Naive B cell (primary cell): ENCODE measurements at regions not wholly inside any gene's neighbourhood (a gene's known extent, or its start where the extent isn't known, plus 50 kb on each side); places are given as distances from the start of the nearest gene placed in this dataset.
A peak's percentile ranks its signal among the peaks of the same experiment; 100 is the strongest.

Experiments
- ATAC-seq, 2 donors: fragments of 150-1000 bp; cut with Tn5 transposase; 2 replicates each; pipeline ENCODE4 v1.10.0; 2021; ENCODE audit warnings: low read depth in 2 of 2, mild to moderate bottlenecking in 2 of 2, moderate library complexity in 2 of 2
- DNase-seq: peaks from one replicate; pipeline ENCODE4 v3.0.0; 2022
- H3K27ac Mint-ChIP-seq, 6 donors: one replicate each; pipeline ENCODE4 v1.8.0; 2020 to 2022; ENCODE audit warnings: mild to moderate bottlenecking in 6 of 6, mixed read lengths in 6 of 6, moderate library complexity in 5 of 6, inconsistent platforms in 2 of 6
- H3K27me3 Mint-ChIP-seq, 3 donors: one replicate each; pipeline ENCODE4 v1.8.0; 2021 to 2022; ENCODE audit warnings: mixed read lengths in 3 of 3, mild to moderate bottlenecking in 1 of 3
- H3K36me3 Mint-ChIP-seq, 2 donors: one replicate each; pipeline ENCODE4 v1.8.0; 2020 to 2022; ENCODE audit warnings: mixed read lengths in 2 of 2, inconsistent platforms in 1 of 2, mild to moderate bottlenecking in 1 of 2
- H3K4me1 Mint-ChIP-seq, 3 donors: one replicate each; pipeline ENCODE4 v1.8.0; 2020 to 2022; ENCODE audit warnings: mixed read lengths in 3 of 3, inconsistent platforms in 1 of 3, mild to moderate bottlenecking in 1 of 3, moderate library complexity in 1 of 3
- H3K4me3 Mint-ChIP-seq, 8 donors: one replicate each; pipeline ENCODE4 v1.8.0; 2020 to 2022; ENCODE audit warnings: mild to moderate bottlenecking in 8 of 8, mixed read lengths in 8 of 8, moderate library complexity in 8 of 8, inconsistent platforms in 2 of 8
- H3K9me3 Mint-ChIP-seq, 7 donors: one replicate each; pipeline ENCODE4 v1.8.0; 2020 to 2022; ENCODE audit warnings: mixed read lengths in 7 of 7, mild to moderate bottlenecking in 5 of 7, inconsistent platforms in 2 of 7, moderate library complexity in 1 of 7

DNA sequence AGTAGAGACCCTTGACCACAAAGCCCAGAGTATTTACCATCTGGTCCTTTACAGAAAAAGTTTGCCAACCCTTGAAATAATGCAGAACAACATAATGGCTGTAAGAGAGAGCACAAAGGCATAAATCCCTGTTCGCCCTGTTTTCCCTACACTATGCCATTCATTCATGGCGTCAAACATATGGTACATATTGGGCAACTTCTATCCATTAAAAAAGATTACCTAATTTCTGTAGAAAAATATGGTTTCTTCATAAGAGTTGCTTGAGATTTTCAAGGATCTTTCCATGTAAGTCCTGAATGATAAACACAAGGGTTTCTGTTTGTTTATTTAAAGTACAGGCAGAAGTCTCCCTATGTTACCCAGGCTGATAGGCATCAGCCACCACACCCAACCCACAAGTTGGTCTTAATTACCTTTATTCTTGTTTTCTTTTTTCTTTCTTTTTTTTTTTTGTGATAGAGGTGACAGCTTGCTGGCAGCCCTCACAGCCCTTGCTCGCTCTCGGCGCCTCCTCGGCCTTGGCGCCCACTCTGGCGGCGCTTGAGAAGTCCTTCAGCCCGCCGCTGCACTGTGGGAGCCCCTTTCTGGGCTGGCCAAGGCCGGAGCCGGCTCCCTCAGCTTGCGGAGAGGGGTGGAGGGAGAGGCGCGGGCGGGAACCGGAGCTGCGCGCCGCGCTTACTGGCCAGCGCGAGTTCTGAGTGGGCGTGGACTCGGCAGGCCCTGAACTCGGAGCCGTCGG is 68.3 kb upstream of the NR5A2 start:
- DNase-seq (no peak), ATAC-seq (no peak)
- no peaks in the 10 kb centered on the region for H3K4me1 Mint-ChIP-seq
- H3K36me3 Mint-ChIP-seq: no peaks in the 10 kb centered on the region
- peaks cover 28 to 57% (median 53%) of the 10 kb centered on the region in 3 donors for H3K27me3 Mint-ChIP-seq
- peaks cover 0 to 13% (median 6%) of the 10 kb centered on the region in 7 donors for H3K9me3 Mint-ChIP-seq
- H3K4me3 Mint-ChIP-seq: no peak overlapping the region
- H3K27ac Mint-ChIP-seq: no peak overlapping the region

GRCh38 chr1:199959775-199960110 is 67.8 kb upstream of the NR5A2 start:
- Mint-ChIP-seq H3K4me3 (no peak overlapping the region), H3K36me3 (no peaks in the 10 kb centered on the region), H3K27ac (no peak overlapping the region), H3K9me3 (peaks cover 0 to 13% (median 6%) of the 10 kb centered on the region in 7 donors), H3K27me3 (peaks cover 30 to 57% (median 52%) of the 10 kb centered on the region in 3 donors), H3K4me1 (no peaks in the 10 kb centered on the region)
- ATAC-seq: no peak
- no peak for DNase-seq

DNA sequence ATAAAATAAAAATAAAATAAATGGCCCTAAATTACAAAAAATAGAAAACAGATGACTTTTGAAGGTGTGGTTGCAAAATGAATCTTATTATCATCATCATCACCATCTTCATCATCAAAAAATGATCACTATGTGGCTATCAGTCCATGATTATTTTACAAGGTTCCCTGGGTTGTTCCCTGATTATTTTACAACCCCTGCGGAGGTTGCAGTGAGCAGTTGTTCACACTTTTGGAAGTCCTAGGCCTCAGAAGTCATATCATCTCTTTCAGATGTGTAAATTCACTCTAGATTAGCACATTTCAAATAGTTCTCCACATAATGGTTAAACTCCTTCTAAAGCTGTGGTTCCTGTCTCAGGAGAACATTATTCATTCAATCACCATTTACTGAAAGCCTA is 57.4 kb upstream of the NR5A2 start:
- DNase-seq (no peak), ATAC-seq (no peak)
- Mint-ChIP-seq H3K4me1 (no peaks in the 10 kb centered on the region), H3K4me3 (no peak overlapping the region), H3K36me3 (no peaks in the 10 kb centered on the region), H3K27ac (no peak overlapping the region), H3K27me3 (peaks cover 52 to 61% (median 58%) of the 10 kb centered on the region in 3 donors), H3K9me3 (peaks cover 0 to 2% (median 0%) of the 10 kb centered on the region in 7 donors)

DNA sequence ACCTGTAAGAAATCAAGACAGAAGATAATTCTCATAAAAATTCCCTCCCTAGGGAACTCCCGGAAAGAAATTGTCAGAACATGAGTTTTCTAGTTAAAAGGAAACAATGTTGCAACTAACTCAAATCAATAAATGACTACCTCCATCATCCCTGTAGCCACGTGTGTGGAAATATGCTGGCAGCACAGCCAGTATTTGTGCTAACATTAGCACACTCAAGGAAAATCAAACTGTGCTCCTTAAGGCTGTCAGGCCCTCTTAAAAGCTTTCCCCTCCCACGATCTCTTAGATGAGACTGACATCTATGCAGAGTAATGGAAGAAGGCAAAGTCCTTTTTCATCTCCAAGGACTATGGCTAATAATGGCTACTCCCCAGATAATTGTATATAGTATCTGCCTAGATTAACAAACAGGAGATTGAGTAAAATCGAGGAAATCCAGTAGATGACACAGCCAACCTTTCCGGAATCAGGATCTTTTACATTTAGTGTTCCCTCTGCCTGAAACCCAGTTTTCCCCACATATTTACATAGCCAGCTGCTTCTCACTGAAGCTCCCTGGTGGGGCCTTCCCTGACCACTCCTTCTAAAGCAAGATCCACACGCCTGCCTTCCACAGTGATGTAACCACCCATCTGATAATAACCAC is 50.9 kb upstream of the NR5A2 start:
- Mint-ChIP-seq H3K27ac (peak overlapping the region in 1 of 6 donors; percentile 72), H3K9me3 (peaks cover 0 to 2% (median 0%) of the 10 kb centered on the region in 7 donors), H3K36me3 (peaks cover 0 to 8% of the 10 kb centered on the region in 2 donors), H3K27me3 (peaks cover 54 to 70% (median 60%) of the 10 kb centered on the region in 3 donors), H3K4me3 (peak overlapping the region in 2 of 8 donors; percentile 6 to 67), H3K4me1 (peaks cover 14 to 21% (median 16%) of the 10 kb centered on the region in 3 donors)
- no peak for DNase-seq
- ATAC-seq: no peak
